HG03342 (cell line): ENCODE measurements at regions not wholly inside any gene's neighbourhood (a gene's known extent, or its start where the extent isn't known, plus 50 kb on each side); places are given as distances from the start of the nearest gene placed in this dataset.

Experiments
- ATAC-seq: cut with Tn5 transposase; IDR thresholded peaks from one replicate; pipeline ENCODE4 v1.9.1; 2021; ENCODE audit warnings: mild to moderate bottlenecking, moderate library complexity; ENCODE audit not compliant: unreplicated experiment

DNA sequence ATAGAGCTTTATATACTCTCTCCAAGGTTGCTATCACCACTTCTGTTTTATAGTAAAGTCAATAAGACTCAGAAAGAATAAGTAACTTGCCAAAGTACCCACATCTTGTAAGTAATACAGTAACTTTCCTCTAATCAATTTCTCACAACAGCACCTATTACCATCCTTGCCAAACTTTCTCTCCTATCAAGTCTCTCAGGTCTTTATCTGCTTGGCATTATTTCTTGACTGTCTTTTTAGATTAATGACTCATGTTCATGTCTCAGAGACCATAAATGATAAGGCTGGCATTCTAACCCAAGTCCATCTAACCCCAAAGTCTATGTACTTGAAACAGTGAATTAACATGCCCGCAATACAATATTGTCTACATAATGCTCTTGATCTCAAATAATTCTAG is 618.0 kb upstream of the ZEB2 start:
- ATAC-seq: no peak

DNA sequence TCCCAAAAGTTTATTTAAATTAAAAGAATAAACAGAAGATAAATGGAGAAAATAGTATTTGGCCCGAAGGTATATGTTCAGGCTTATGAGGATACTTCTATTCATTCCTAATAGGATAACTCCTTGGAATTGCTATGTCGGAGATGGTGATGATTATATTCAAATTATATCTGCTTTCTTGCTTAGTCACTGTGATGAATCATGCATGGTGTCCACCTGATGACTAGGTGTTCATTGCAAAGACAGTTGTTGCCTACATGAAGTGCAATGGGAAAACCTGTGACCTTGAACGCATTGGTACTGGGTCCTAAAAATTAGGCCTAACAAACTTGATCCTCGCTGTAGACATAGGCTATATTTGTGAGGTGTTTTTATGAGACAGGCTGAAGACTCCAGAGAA is 617.3 kb upstream of the ZEB2 start:
- ATAC-seq: no peak

DNA sequence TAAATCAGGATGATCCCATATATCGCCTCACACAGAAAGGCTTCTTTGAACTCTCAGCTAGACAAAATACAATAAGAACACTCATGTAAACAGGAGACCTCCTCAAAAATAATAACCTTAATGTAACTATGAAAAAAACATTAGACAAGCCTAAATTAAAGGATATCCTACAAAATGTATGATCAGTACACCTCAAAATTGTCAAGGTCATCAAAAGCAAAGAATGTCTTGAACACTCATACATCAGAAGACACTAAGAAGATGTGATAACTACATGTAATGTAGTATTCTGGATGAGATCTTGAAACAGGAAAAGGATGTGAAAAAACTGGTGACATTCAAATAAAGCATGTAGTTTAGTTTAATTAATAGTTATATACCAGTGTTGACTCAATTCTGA is 616.8 kb upstream of the ZEB2 start:
- no peak for ATAC-seq

DNA sequence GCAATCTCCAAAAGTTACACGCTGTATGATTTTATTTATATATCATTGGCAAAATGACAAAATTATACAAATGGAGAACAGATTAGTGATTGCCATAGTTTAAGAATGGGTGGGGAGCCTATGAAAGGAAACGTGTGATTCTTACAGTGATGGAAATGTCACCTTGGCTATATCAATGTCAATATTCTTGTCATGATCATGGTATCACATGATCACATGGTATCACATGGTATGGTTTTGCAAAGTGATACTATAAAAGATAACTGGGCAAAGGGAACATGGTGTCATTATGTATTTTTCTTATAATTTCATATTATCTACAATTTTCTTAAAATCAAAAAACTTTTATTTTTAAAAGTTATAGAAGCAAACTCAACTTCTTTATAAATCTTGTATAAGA is 606.2 kb upstream of the ZEB2 start:
- no peak for ATAC-seq

DNA sequence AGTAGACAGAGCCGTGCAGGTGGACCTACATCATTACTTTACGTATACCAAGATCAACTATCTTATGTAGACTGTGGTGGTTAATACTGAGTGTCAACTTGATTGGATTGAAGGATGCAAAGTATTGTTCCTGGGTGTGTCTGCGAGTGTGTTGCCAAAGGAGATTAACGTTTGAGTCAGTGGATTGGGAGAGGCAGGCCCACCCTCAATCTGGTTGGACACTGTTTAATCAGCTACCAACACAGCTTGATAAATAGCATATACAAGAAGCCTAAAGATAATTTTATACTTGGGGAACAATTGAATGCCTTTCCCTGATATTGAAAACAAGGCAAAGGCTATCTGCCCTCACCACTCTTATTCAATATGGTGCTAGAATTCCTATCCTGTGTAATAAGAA is 604.2 kb upstream of the ZEB2 start:
- no peak for ATAC-seq

DNA sequence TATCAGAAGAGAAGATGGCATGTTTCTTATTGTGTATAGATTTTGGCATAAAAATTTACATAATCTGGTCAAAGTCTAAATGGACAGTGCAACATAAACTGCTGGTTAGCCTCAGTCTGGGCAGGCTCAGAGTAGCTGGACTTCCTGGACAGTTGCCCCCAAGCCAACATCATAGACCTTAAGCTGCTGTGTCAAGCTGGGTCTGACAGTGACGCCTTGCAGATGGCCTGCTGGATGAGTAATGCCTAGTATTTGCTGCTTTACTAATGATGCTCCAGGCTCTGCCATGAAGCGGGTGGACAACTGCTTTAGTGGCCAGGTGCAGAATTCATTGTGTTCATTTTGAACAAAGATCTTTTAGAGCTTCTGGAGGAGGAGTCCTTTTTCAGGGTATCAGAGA is 603.7 kb upstream of the ZEB2 start:
- ATAC-seq: no peak

DNA sequence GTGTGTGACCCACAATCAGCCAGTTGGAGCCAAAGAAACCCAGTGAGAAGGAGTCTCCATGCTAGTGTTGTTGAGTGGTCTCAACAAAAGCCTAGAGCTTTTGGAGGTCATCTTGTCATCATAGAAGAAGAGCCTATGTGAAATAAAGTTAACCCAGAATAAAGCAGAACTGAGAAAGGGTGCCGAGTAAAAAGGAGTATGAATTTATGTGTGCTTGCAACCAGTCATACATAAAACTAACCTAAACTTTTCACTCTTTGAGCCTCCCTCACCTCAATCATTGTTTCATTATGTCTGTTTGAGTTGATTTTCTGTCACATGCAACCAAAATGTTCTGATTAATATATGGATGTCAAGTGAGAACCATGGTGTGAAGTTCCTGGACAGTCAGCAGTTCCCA is 599.3 kb upstream of the ZEB2 start:
- peak; percentile 70 for ATAC-seq

DNA sequence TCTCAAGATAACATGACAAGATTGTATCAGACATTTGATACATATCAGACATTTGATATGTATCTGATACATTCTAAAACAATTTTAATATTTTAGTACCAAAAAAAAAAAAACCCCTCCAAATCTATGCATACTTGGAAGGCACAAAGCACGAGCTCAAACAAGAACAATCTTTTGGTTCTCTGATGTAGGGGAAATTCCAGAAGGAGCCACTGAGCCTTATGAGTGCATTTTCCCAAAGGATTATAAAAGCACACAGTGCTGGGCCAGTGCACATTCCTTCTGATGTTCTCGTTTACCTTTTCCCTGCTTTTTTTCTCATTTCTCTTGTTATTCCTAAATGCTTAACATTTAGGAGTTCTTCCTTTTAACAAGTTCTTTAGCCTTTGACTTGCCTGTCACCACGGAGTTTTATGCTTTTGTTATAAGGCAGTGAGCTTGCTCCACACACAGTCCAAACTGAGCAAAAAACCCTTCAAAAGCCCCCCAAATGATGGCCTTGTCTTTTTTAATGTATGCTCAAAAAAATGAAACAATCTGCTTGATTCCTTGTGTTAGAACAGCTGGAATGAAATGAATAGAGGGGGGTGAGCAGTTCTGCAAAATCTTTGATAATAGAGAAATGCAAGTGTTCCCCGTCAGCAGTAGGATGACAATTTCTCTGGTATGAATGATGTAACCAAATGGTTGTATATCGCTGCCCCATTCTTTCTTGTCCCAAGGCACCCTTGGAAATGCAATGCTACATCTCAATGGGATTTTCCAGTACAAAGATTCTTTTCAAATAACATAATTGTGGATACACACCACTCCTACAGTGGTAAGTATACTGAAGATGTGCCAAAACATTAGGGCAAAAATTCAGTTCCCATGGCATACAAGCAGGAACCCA is 597.2 kb upstream of the ZEB2 start:
- no peak for ATAC-seq

DNA sequence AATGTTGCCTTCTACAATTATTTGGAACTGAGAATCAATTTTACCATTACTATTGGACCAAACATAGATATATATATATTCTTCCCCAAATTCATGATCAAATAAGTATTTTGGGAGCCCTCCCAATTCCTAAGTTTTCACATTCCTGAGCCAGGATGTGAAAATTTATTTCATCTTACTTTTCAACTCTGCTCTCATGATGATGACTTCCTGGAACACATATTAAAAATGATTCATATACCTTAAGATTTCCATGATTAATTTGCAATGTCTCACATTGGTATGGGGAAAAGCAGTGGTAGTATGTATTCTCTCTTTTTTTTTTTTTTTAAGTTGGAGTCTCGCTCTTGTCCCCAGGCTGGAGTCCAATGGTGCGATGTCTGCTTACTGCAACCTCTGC is 596.1 kb upstream of the ZEB2 start:
- no peak for ATAC-seq

DNA sequence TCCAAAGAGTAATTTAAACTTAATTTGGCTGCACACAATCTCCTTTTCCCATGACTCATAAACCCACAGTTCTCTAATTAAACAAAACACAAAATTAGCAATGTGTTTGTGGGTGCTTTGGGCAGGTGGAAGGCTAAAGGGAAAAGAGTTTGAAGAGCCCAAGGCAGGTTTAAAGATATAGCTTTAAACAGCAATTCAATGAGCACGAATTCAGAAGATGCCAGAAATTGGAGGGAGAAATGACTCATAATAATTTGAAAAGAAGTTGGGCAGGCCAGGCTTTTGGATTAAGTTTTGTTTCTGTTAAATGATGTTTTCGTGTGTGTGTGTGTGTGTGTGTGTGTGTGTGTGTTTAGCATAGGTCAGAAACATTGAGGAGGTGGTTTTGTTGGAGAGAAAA is 594.8 kb upstream of the ZEB2 start:
- no peak for ATAC-seq

DNA sequence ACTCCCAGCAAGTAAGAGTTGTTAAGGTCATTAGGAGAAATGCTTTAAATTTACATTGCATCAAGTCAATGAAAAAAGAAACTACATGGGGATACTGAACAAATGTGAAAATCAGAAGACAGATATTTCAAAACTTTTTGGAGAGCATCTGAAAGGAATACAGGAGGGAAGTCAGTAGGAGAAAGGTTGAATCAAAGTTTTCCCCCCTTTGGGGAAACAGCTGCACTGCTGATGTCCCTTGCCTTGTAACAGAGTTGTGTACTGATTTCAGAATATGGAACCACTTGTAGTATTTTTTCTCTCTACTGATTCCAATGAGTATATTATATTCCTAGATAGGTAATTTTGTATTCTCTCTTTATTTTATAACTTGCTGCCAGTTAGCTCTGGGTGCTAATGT is 592.5 kb upstream of the ZEB2 start:
- no peak for ATAC-seq

DNA sequence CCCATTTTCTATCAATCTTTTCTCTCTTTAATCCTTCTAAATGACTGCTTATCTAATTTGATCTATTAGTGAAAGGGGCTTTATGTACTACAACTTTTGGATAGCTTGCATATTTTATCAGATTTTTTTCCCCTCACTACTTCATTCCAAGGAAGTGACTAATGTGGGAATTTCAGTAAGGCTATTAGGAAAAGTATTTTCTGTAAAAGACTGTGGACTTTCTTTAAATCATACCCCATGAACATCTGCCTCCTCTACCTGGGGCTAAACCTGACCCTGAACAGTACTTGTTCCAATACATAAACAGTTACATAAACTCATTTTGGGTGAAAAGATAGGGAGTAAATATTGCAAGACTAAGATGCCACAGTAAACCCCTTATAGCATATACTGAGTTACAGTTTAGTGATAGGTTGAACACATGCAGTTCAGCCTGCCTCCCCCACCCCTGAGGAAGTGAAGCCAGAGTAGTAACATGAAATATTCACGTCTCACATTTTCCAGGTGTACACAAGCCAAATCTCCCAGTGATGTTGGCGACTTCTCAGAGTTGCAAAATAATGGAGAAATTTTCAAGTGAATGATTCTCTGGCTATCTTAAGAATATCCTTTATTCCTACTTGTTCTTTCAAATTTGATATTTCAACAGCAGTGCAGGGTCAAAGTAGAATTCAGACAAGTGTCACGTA is 590.9 kb upstream of the ZEB2 start:
- ATAC-seq: no peak

DNA sequence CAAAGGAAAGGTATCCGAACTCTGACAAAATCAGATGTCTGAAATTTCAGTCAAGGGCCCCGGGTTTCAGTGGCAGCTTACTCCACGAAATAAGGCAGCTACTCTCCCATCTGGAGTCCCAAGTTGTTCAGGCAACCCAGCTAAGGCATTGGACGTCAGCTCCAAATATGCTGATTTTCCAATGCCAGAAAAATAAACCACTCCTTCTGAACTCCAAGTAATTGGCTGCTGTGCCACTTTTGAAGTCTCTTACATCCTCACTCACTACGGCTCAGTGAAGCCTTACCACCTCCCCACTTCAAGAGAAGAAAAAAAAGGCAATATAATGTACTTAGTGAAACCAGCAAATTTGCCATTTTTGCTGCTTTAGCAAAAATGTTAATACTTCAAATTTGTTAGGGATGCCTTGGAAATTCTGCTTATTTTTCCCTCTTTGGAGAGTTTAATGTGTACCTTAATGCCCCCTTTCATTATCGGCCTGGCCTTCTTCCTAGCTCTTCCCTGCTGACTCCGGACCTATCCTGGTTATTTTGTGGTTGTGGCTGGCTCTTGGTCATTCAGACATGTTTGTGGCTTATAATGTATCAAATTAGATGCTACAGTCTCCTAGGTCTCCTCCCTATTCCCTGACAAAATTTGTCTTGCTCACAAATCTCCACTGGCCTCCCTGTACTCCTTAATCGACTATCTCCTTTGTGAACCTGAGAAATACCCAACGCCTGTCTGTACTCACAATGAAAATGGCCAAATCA is 589.2 kb upstream of the ZEB2 start:
- ATAC-seq: no peak

DNA sequence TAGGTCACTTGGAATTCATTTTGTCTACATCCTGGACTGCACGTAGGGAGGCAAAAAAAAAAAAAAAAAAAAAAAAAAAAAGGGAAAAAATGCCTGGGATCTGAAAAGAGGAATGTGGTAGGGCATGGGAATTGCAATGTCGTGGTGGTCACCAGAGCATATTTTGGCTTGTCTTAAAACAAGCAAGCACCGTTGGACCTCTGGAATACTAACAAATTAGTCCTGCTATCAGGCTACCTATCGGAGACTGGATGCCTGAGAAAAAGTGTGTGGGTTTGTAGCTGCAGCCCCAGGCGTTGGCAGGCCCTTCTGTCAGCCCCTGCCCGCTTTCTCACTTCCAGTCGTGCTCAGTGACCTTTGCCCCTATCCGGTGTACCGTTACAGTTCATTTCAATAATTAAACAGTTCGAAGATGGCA is 588.5 kb upstream of the ZEB2 start:
- ATAC-seq: no peak

DNA sequence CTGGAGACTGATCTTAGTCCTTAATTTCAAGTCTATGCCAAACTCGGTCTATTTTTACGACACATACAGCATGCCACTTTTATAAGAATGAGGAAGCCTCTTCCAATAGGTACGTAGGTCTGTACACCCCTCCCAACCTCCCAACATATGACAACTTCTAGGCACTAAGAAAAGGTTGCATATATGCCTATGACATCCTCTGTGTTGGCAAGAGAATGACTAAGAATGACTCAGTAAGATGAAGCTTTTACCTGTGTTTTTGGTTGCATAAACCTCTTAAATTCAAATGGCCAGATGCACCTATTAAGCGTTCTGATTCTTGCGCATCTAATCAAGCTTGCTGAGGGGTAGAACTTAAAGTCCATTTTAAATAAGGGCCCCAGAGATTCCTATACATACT is 586.4 kb upstream of the ZEB2 start:
- ATAC-seq: no peak

DNA sequence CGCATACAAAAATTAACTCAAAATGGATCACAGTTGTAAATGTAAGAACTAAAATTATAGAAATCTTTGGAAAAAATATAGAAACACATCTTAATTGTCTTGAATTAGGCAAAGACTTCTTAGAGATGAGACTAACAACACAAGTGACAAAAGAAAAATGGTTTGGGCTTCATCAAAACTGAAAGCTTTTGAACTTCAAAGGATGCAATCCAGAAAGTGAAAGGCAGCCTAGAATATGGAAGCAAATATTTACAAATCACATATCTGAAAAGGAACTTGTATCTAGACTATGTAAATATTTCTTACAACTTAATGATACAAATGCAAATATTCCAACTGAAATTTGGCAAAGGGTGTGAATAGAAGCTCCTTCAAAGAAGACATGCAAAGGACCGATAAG is 582.8 kb upstream of the ZEB2 start:
- ATAC-seq: no peak

DNA sequence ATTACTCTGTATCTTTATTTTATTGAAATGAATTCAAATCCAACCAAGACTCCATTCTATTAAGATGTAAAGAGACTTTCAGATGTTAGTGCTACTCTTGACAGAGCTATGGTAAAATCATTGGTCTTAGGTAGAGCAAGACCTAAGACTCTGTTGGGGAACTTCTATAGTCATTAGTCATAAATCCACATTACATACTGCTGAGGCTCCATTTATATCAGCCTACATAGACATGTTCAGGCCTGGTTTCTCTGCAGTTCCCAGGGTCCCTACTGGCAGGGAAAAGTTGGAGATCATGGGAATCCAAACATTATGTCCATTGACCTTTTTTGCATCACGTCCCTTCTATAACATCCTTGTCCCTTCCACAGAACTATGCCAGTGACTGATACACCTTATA is 580.4 kb upstream of the ZEB2 start:
- no peak for ATAC-seq

DNA sequence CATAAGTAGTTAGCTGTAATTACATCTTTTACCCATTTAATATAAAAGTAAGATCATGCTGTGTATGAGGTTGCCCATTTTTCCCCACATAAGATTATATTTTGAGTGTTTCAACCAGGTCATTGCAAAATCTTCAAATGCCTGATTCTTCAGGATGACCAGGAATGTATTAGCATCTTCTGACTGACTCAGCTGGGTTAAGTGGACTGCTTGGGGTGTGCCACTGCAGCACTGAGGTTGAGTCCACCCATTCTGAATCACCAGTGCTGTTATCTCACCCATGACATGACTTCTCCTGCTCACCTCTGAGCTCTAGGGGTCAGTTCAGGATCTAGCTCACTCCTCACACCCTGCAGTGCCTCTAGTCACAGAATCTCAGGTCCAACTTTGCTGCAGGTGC is 576.7 kb upstream of the ZEB2 start:
- no peak for ATAC-seq

DNA sequence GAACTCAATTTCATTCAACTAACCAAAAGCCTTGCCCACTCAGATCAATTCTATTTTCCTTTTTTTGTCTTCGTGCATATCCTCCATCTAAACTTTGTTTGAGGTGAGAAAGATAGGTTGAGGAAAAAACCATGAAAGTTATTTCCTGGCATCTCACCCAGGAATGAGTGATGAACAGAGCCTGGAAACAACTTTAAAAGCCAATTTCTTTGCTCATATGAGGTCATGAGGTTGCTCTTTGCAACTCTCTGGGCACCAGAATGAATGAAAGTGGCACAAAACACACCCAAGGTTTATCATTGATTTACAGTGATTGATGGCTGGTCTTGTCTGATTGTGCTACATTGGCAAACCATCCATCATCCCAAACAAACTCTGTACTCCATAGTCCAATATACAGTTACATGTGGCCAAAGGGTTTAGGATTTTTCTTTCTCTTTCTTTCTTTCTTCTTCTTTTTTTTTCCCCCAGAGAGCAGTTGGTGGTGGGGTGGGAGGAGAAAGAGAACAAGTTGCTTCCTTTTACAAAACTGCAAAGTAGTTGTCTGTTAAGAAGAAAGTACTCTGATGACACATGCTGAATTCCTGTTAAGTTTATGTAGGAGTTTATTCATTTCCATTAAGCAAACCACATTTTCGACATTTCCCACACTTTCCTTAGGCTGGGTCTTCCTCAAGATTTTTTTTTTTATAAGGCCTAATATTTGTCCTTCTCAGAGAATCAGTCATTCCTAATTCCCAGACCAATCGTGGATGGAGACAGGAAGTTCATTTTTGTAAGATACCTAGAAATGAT is 575.9 kb upstream of the ZEB2 start:
- no peak for ATAC-seq

DNA sequence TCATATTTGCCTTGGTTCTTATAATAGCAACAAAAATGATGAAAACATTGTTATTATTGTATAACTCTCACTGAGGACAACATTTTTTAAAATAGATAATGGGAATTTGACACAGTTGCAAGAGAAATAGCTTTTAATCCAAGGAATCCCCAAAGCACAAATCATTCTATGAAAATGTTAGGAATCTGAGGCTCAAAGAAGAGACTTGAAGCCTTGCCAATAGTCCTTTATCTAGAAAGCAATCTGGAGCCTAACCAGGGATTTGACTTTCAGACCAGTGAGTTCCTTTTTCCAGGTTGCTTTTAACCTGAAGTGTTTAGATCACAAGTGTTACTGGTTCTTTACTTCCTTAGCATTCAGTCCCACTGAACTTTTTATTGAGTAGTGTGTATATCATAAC is 574.5 kb upstream of the ZEB2 start:
- no peak for ATAC-seq

DNA sequence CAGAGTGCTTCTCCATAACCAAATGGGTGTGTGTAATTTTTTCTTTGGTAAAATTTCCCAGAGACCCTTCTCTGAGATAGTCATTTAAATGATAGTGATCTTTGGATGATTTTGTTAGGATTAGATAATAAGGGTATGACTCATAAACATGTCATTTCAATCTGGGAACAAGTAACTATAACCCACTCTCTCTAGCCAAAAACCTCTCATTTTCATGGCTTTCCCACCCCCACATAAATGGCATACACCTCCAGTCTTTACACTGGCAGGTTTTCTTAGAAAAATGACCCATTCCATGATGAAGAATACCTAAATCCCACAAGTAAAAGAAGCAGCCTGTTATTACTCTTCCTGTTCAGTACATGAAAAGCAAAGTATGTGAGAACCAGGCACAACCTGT is 572.0 kb upstream of the ZEB2 start:
- ATAC-seq: no peak
